Endodermal cell (in vitro differentiated cells): ENCODE measurements at regions not wholly inside any gene's neighbourhood (a gene's known extent, or its start where the extent isn't known, plus 50 kb on each side); places are given as distances from the start of the nearest gene placed in this dataset.

Experiments
- DNase-seq: peaks from one replicate; pipeline ENCODE4 v3.0.0-alpha.2; 2017
- H3K27ac ChIP-seq: 2 replicates; pipeline ENCODE4 v1.5.1; 2013; ENCODE audit warnings: mild to moderate bottlenecking, low read depth, low read length, moderate library complexity
- H3K27me3 ChIP-seq: 2 replicates; pipeline ENCODE4 v1.6.1; 2013; ENCODE audit warnings: mild to moderate bottlenecking, low read length, moderate library complexity; ENCODE audit not compliant: insufficient read depth, control insufficient read depth, poor library complexity, severe bottlenecking
- H3K36me3 ChIP-seq: 2 replicates; pipeline ENCODE4 v1.7.0; 2013; ENCODE audit warnings: mild to moderate bottlenecking, low read length, moderate library complexity; ENCODE audit not compliant: control insufficient read depth, insufficient read depth
- H3K4me1 ChIP-seq: one replicate; pipeline ENCODE4 v1.7.0; 2013; ENCODE audit warnings: low read length; ENCODE audit not compliant: control insufficient read depth, insufficient read depth
- H3K4me3 ChIP-seq: 2 replicates; pipeline ENCODE4 v1.5.1; 2013; ENCODE audit warnings: mild to moderate bottlenecking, low read length, moderate library complexity
- H3K9ac ChIP-seq: 2 replicates; pipeline ENCODE4 v1.6.1; 2013; ENCODE audit warnings: mild to moderate bottlenecking, low read length, moderate library complexity; ENCODE audit not compliant: poor library complexity, severe bottlenecking; ENCODE audit errors: extremely low read depth
- H3K9me3 ChIP-seq: 2 replicates; pipeline ENCODE4 v1.6.1; 2013; ENCODE audit warnings: mild to moderate bottlenecking, low read length, moderate library complexity; ENCODE audit not compliant: control insufficient read depth
- H3K27ac Mint-ChIP-seq: 2 replicates; pipeline ENCODE4 v1.8.0; 2020; ENCODE audit warnings: mixed read lengths
- H3K27me3 Mint-ChIP-seq: 2 replicates; pipeline ENCODE4 v1.8.0; 2021; ENCODE audit warnings: mild to moderate bottlenecking, mixed read lengths; ENCODE audit not compliant: insufficient read depth
- H3K36me3 Mint-ChIP-seq: 2 replicates; pipeline ENCODE4 v1.8.0; 2020; ENCODE audit warnings: low read depth, mixed read lengths
- H3K4me1 Mint-ChIP-seq: 2 replicates; pipeline ENCODE4 v1.8.0; 2020; ENCODE audit warnings: mixed read lengths
- H3K4me3 Mint-ChIP-seq: 2 replicates; pipeline ENCODE4 v1.8.0; 2020; ENCODE audit warnings: mild to moderate bottlenecking, moderate library complexity, mixed read lengths
- H3K9me3 Mint-ChIP-seq: 2 replicates; pipeline ENCODE4 v1.8.0; 2020; ENCODE audit warnings: mild to moderate bottlenecking, mixed read lengths
- WGBS, 2 experiments: methylation state at CpG; one replicate each; pipeline versions ENCODE4 v1.1.5 to v1.1.7; 2013; ENCODE audit warnings: missing lambda C conversion rate in 2 of 2, mixed read lengths in 1 of 2; ENCODE audit not compliant: insufficient coverage in 1 of 2, insufficient read length in 1 of 2; 5-methylcytosine and 5-hydroxymethylcytosine counted together
- TF ChIP-seq, protein P1 (sequence below): fragments of 200-600 bp; sonication (generic); conservative IDR thresholded peaks from 2 replicates; pipeline ENCODE4 v1.5.0; 2021; ENCODE audit warnings: antibody characterized with exemption, mild to moderate bottlenecking

DNA sequence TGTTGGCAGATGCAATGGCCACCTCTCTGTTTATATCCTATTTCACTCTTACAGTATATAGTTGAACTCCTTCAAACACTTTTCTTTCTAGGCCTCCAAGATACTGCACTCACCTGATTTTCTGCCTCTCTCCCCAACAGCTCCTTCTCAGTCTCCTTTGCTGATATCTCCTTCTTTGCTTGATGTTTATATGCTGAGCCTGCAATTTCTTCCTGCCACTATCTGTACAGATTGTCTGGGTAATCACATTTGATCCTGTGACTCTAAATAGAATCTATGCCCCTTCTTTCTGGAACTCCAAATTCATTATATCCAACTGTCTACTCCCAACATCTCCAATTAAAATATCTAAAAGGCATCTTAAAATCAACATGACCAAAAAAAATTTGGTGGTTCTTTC, 165.5 kb upstream of the PFN2 start:
- H3K36me3 Mint-ChIP-seq: no peaks in the 10 kb centered on the region
- H3K27ac Mint-ChIP-seq: no peak overlapping the region
- H3K4me1 ChIP-seq: peaks cover 16% of the 10 kb centered on the region
- no peak overlapping the region for H3K4me3 ChIP-seq
- H3K36me3 ChIP-seq: no peaks in the 10 kb centered on the region
- no peaks in the 10 kb centered on the region for H3K9me3 Mint-ChIP-seq
- H3K4me3 Mint-ChIP-seq: no peak overlapping the region
- H3K9ac ChIP-seq: no peak overlapping the region
- H3K27me3 Mint-ChIP-seq: peaks cover 11% of the 10 kb centered on the region
- peaks cover 30% of the 10 kb centered on the region for H3K4me1 Mint-ChIP-seq
- no peak overlapping the region for H3K27ac ChIP-seq
- no peaks in the 10 kb centered on the region for H3K9me3 ChIP-seq
- no peak for DNase-seq
- H3K27me3 ChIP-seq: no peaks in the 10 kb centered on the region
- TF ChIP-seq, protein P1, sequence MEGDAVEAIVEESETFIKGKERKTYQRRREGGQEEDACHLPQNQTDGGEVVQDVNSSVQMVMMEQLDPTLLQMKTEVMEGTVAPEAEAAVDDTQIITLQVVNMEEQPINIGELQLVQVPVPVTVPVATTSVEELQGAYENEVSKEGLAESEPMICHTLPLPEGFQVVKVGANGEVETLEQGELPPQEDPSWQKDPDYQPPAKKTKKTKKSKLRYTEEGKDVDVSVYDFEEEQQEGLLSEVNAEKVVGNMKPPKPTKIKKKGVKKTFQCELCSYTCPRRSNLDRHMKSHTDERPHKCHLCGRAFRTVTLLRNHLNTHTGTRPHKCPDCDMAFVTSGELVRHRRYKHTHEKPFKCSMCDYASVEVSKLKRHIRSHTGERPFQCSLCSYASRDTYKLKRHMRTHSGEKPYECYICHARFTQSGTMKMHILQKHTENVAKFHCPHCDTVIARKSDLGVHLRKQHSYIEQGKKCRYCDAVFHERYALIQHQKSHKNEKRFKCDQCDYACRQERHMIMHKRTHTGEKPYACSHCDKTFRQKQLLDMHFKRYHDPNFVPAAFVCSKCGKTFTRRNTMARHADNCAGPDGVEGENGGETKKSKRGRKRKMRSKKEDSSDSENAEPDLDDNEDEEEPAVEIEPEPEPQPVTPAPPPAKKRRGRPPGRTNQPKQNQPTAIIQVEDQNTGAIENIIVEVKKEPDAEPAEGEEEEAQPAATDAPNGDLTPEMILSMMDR: no peak

GRCh38 chr3:150135287-150135721, 164.6 kb upstream of the PFN2 start:
- Mint-ChIP-seq H3K36me3 (no peaks in the 10 kb centered on the region), H3K27ac (no peak overlapping the region), H3K9me3 (no peaks in the 10 kb centered on the region), H3K27me3 (peaks cover 11% of the 10 kb centered on the region), H3K4me3 (no peak overlapping the region), H3K4me1 (peaks cover 34% of the 10 kb centered on the region)
- 84 to 100% methylated on average over 1 of the region's 1 CpG for WGBS, 2 experiments
- Histone ChIP-seq H3K27ac (no peak overlapping the region), H3K9me3 (no peaks in the 10 kb centered on the region), H3K4me3 (no peak overlapping the region), H3K36me3 (no peaks in the 10 kb centered on the region), H3K27me3 (no peaks in the 10 kb centered on the region), H3K9ac (no peak overlapping the region), H3K4me1 (peaks cover 20% of the 10 kb centered on the region)
- TF ChIP-seq, protein P1: no peak
- DNase-seq: no peak

- Mint-ChIP-seq H3K36me3 (no peaks in the 10 kb centered on the region), H3K4me3 (no peak overlapping the region), H3K9me3 (no peaks in the 10 kb centered on the region), H3K27me3 (peaks cover 11% of the 10 kb centered on the region), H3K27ac (no peak overlapping the region), H3K4me1 (peaks cover 53% of the 10 kb centered on the region)
- peak overlapping the region; percentile 20 for H3K4me3 ChIP-seq
- H3K36me3 ChIP-seq: no peaks in the 10 kb centered on the region
- no peak for DNase-seq
- H3K9ac ChIP-seq: no peak overlapping the region
- TF ChIP-seq, protein P1: no peak
- H3K9me3 ChIP-seq: no peaks in the 10 kb centered on the region
- 86 to 100% methylated on average over 1 to 2 of the region's 2 CpGs for WGBS, 2 experiments
- H3K27ac ChIP-seq: no peak overlapping the region
- no peaks in the 10 kb centered on the region for H3K27me3 ChIP-seq
- H3K4me1 ChIP-seq: peaks cover 37% of the 10 kb centered on the region
These were observed 162.6 kb upstream of the PFN2 start for GRCh38 chr3:150133293-150133692.
